Gastrocnemius medialis (tissue), 4 donors: ENCODE measurements at regions not wholly inside any gene's neighbourhood (a gene's known extent, or its start where the extent isn't known, plus 50 kb on each side); places are given as distances from the start of the nearest gene placed in this dataset.

Source experiments
- ATAC-seq, 2 donors: fragments of 150-250 bp; one replicate each; pipeline ENCODE4 v1.9.1; 2016
- DNase-seq, 2 donors: peaks; one replicate each; pipeline ENCODE4 v3.0.0-alpha.2; 2019
- H3K27ac ChIP-seq, 4 donors: fragments of 200-600 bp; sonication (generic); 1 replicate in 1 of 4; 2 replicates in 3 of 4; pipeline ENCODE4 v1.5.1; 2016 to 2018; ENCODE audit warnings: mild to moderate bottlenecking in 2 of 4, moderate library complexity in 1 of 4
- H3K27me3 ChIP-seq, 3 donors: fragments of 200-600 bp; sonication (generic) in 2 of 3; 1 replicate in 1 of 3; 2 replicates in 2 of 3; pipeline versions ENCODE4 v1.5.1 to v1.6.0; 2016 to 2019; ENCODE audit warnings: mild to moderate bottlenecking in 1 of 3, moderate library complexity in 1 of 3
- H3K36me3 ChIP-seq, 2 donors: fragments of 200-600 bp; sonication (generic) in 1 of 2; one replicate each; pipeline ENCODE4 v1.5.1; 2017 to 2018
- H3K4me1 ChIP-seq, 2 donors: fragments of 200-600 bp; sonication (generic) in 1 of 2; one replicate each; pipeline ENCODE4 v1.5.1; 2016 to 2017; ENCODE audit warnings: mild to moderate bottlenecking in 2 of 2
- H3K4me3 ChIP-seq, 4 donors: fragments of 200-600 bp; sonication (generic) in 3 of 4; 1 replicate in 1 of 4; 2 replicates in 3 of 4; pipeline ENCODE4 v1.5.1; 2016 to 2019; ENCODE audit warnings: mild to moderate bottlenecking in 2 of 4
- H3K9me3 ChIP-seq, 3 donors: fragments of 200-600 bp; sonication (generic) in 2 of 3; 1 replicate in 1 of 3; 2 replicates in 2 of 3; pipeline ENCODE4 v1.5.1; 2016 to 2019
- CTCF ChIP-seq, 5 experiments: fragments of 450-650 bp in 3 of 5; fragments of 200-600 bp in 2 of 5; sonication (generic) in 2 of 5; IDR thresholded peaks in 4 of 5; conservative IDR thresholded peaks in 1 of 5; 1 replicate in 4 of 5; 2 replicates in 1 of 5; pipeline ENCODE4 v1.5.1; 2016 to 2019; ENCODE audit warnings: antibody characterized with exemption in 5 of 5, mild to moderate bottlenecking in 3 of 5, moderate library complexity in 3 of 5
- POLR2A ChIP-seq, 2 donors: fragments of 450-650 bp; IDR thresholded peaks; one replicate each; pipeline ENCODE4 v1.6.1; 2017; ENCODE audit warnings: antibody characterized with exemption in 2 of 2, mild to moderate bottlenecking in 2 of 2, moderate library complexity in 2 of 2
- in situ Hi-C, 4 donors: fragments of 200-750 bp; cut with MboI; loops; one replicate each; pipeline versions ENCODE4 v1.15.0 to v1.8.0; 2017; ENCODE audit warnings: low sequenced_read_pairs in 4 of 4
- intact Hi-C: fragments of 100-400 bp; cut with DNase I; formaldehyde crosslinking; loops from one replicate; pipeline ENCODE4 v1.15.1; 2023; ENCODE audit warnings: low total_unique reads

GRCh38 chr3:74529145-74529544, 85.3 kb downstream of the CNTN3 start:
- Histone ChIP-seq H3K27me3 (no peaks in the 10 kb centered on the region), H3K4me3 (no peak overlapping the region), H3K4me1 (no peaks in the 10 kb centered on the region), H3K9me3 (no peaks in the 10 kb centered on the region), H3K27ac (no peak overlapping the region), H3K36me3 (no peaks in the 10 kb centered on the region)
- TF ChIP-seq POLR2A (IDR thresholded peaks at IDR 0.05): no peak
- TF ChIP-seq CTCF (IDR thresholded peaks at IDR 0.05 in 4 of 5, conservative IDR thresholded peaks at IDR 0.05 in 1 of 5): no peak
- in situ Hi-C loops: no loop called here
- ATAC-seq: no peak
- no peak for DNase-seq
- intact Hi-C loops: no loop called here

GRCh38 chr3:74527566-74527965, 86.9 kb downstream of the CNTN3 start:
- TF ChIP-seq CTCF (IDR thresholded peaks at IDR 0.05 in 4 of 5, conservative IDR thresholded peaks at IDR 0.05 in 1 of 5): no peak
- TF ChIP-seq POLR2A (IDR thresholded peaks at IDR 0.05): no peak
- intact Hi-C loops: no loop called here
- H3K27me3 ChIP-seq: no peaks in the 10 kb centered on the region

GRCh38 chr3:74523811-74524210, 90.6 kb downstream of the CNTN3 start:
- no peaks in the 10 kb centered on the region for H3K9me3 ChIP-seq
- no peaks in the 10 kb centered on the region for H3K36me3 ChIP-seq
- no peak overlapping the region for H3K27ac ChIP-seq
- intact Hi-C loops: no loop called here
- in situ Hi-C loops: no loop called here
- no peak for DNase-seq
- no peak for ATAC-seq
- H3K27me3 ChIP-seq: no peaks in the 10 kb centered on the region
- no peak for TF ChIP-seq CTCF (IDR thresholded peaks at IDR 0.05 in 4 of 5, conservative IDR thresholded peaks at IDR 0.05 in 1 of 5)
- no peak for TF ChIP-seq POLR2A (IDR thresholded peaks at IDR 0.05)
- H3K4me1 ChIP-seq: no peaks in the 10 kb centered on the region
- no peak overlapping the region for H3K4me3 ChIP-seq

More at GRCh38 chr3:74527566-74527965, 86.9 kb downstream of the CNTN3 start:
- ATAC-seq (no peak), DNase-seq (no peak)
- Histone ChIP-seq H3K36me3 (no peaks in the 10 kb centered on the region), H3K4me3 (no peak overlapping the region), H3K4me1 (no peaks in the 10 kb centered on the region), H3K9me3 (no peaks in the 10 kb centered on the region), H3K27ac (no peak overlapping the region)
- in situ Hi-C loops: no loop called here

GRCh38 chr3:74520895-74521294, 93.6 kb downstream of the CNTN3 start:
- Histone ChIP-seq H3K4me1 (no peaks in the 10 kb centered on the region), H3K9me3 (no peaks in the 10 kb centered on the region), H3K4me3 (no peak overlapping the region), H3K27me3 (no peaks in the 10 kb centered on the region), H3K27ac (no peak overlapping the region), H3K36me3 (no peaks in the 10 kb centered on the region)
- TF ChIP-seq CTCF (IDR thresholded peaks at IDR 0.05 in 4 of 5, conservative IDR thresholded peaks at IDR 0.05 in 1 of 5): no peak
- TF ChIP-seq POLR2A (IDR thresholded peaks at IDR 0.05): no peak
- intact Hi-C loops (no loop called here), in situ Hi-C loops (no loop called here)
- DNase-seq: no peak
- ATAC-seq: no peak

GRCh38 chr3:74518610-74519009, 95.8 kb downstream of the CNTN3 start:
- H3K27me3 ChIP-seq: no peaks in the 10 kb centered on the region
- no peak overlapping the region for H3K27ac ChIP-seq
- H3K36me3 ChIP-seq: no peaks in the 10 kb centered on the region
- intact Hi-C loops: no loop called here
- TF ChIP-seq CTCF (IDR thresholded peaks at IDR 0.05 in 4 of 5, conservative IDR thresholded peaks at IDR 0.05 in 1 of 5): no peak
- TF ChIP-seq POLR2A (IDR thresholded peaks at IDR 0.05): no peak
- no peak for ATAC-seq
- no peak for DNase-seq
- no peaks in the 10 kb centered on the region for H3K9me3 ChIP-seq
- H3K4me1 ChIP-seq: no peaks in the 10 kb centered on the region
- in situ Hi-C loops: no loop called here
- no peak overlapping the region for H3K4me3 ChIP-seq
